NB4 (cell line): ENCODE measurements at regions not wholly inside any gene's neighbourhood (a gene's known extent, or its start where the extent isn't known, plus 50 kb on each side); places are given as distances from the start of the nearest gene placed in this dataset.
"Not testable (repeated sequence)": the region's sequence is repeated elsewhere in the genome, so short reads cannot be mapped to it uniquely, and the experiment has no call there.

Source experiments
- POLR2A ChIP-seq: IDR thresholded peaks from 2 replicates; pipeline ENCODE4 v1.6.1; 2011; ENCODE audit warnings: mild to moderate bottlenecking; ENCODE audit not compliant: insufficient read length; ENCODE audit errors: extremely low read depth
- TF ChIP-seq, protein P1 (sequence below): IDR thresholded peaks from one replicate; pipeline ENCODE4 v1.5.1; 2012; ENCODE audit warnings: low read depth, low read length

GRCh38 chr12:102291498-102292440, 94.1 kb upstream of the PMCH start:
- TF ChIP-seq, protein P1, sequence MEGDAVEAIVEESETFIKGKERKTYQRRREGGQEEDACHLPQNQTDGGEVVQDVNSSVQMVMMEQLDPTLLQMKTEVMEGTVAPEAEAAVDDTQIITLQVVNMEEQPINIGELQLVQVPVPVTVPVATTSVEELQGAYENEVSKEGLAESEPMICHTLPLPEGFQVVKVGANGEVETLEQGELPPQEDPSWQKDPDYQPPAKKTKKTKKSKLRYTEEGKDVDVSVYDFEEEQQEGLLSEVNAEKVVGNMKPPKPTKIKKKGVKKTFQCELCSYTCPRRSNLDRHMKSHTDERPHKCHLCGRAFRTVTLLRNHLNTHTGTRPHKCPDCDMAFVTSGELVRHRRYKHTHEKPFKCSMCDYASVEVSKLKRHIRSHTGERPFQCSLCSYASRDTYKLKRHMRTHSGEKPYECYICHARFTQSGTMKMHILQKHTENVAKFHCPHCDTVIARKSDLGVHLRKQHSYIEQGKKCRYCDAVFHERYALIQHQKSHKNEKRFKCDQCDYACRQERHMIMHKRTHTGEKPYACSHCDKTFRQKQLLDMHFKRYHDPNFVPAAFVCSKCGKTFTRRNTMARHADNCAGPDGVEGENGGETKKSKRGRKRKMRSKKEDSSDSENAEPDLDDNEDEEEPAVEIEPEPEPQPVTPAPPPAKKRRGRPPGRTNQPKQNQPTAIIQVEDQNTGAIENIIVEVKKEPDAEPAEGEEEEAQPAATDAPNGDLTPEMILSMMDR: not testable (repeated sequence)
- not testable (repeated sequence) for TF ChIP-seq POLR2A
